ENCODE measurements at regions not wholly inside any gene's neighbourhood (a gene's known extent, or its start where the extent isn't known, plus 50 kb on each side); places are given as distances from the start of the nearest gene placed in this dataset.

GRCh38 chr5:5584751-5585150 lies 162.3 kb downstream of the ICE1 start:
- peak; percentile 62 for DNase-seq
- H3K27me3 ChIP-seq (ENCODE audit: insufficient read depth, low read depth, severe bottlenecking), result no peaks in the 10 kb centered on the region
- H3K4me3 ChIP-seq (ENCODE audit: low read depth, low read length), result no peak overlapping the region
- H3K36me3 ChIP-seq, result no peaks in the 10 kb centered on the region
- no peak for TF ChIP-seq CTCF (IDR thresholded peaks at IDR 0.05; ENCODE audit: low read depth, low read length)
- H3K27ac ChIP-seq, result peak overlapping the region; percentile 92
- peaks cover 5% of the 10 kb centered on the region for H3K9me3 ChIP-seq (ENCODE audit: severe bottlenecking)

- TF ChIP-seq CTCF (IDR thresholded peaks at IDR 0.05; ENCODE audit: low read depth, low read length), result no peak
- peak; percentile 79 for DNase-seq
- Histone ChIP-seq H3K27me3 (ENCODE audit: insufficient read depth, low read depth, severe bottlenecking) (no peaks in the 10 kb centered on the region), H3K36me3 (no peaks in the 10 kb centered on the region), H3K9me3 (ENCODE audit: severe bottlenecking) (peaks cover 5% of the 10 kb centered on the region), H3K27ac (peak overlapping the region; percentile 92), H3K4me3 (ENCODE audit: low read depth, low read length) (no peak overlapping the region)
Observed at GRCh38 chr5:5584236-5584745, 161.8 kb downstream of the ICE1 start.

- Histone ChIP-seq H3K27ac (peak overlapping the region; percentile 92), H3K36me3 (no peaks in the 10 kb centered on the region), H3K4me3 (ENCODE audit: low read depth, low read length) (no peak overlapping the region), H3K27me3 (ENCODE audit: insufficient read depth, low read depth, severe bottlenecking) (no peaks in the 10 kb centered on the region), H3K9me3 (ENCODE audit: severe bottlenecking) (peaks cover 5% of the 10 kb centered on the region)
- DNase-seq, result no peak
- TF ChIP-seq CTCF (IDR thresholded peaks at IDR 0.05; ENCODE audit: low read depth, low read length), result no peak
Observed at GRCh38 chr5:5583832-5584231, 161.4 kb downstream of the ICE1 start.

GRCh38 chr5:5583023-5583765 lies 160.7 kb downstream of the ICE1 start:
- no peak for DNase-seq
- no peak overlapping the region for H3K4me3 ChIP-seq (ENCODE audit: low read depth, low read length)
- TF ChIP-seq CTCF (IDR thresholded peaks at IDR 0.05; ENCODE audit: low read depth, low read length), result no peak
- H3K27me3 ChIP-seq (ENCODE audit: insufficient read depth, low read depth, severe bottlenecking), result no peaks in the 10 kb centered on the region
- no peaks in the 10 kb centered on the region for H3K36me3 ChIP-seq
- peaks cover 5% of the 10 kb centered on the region for H3K9me3 ChIP-seq (ENCODE audit: severe bottlenecking)
- H3K27ac ChIP-seq, result peak overlapping the region; percentile 92

- no peak for DNase-seq
- TF ChIP-seq CTCF (IDR thresholded peaks at IDR 0.05; ENCODE audit: low read depth, low read length), result no peak
- Histone ChIP-seq H3K27me3 (ENCODE audit: insufficient read depth, low read depth, severe bottlenecking) (no peaks in the 10 kb centered on the region), H3K27ac (no peak overlapping the region), H3K36me3 (no peaks in the 10 kb centered on the region), H3K9me3 (ENCODE audit: severe bottlenecking) (peaks cover 2% of the 10 kb centered on the region), H3K4me3 (ENCODE audit: low read depth, low read length) (no peak overlapping the region)
Observed at GRCh38 chr5:5581080-5581479, 158.6 kb downstream of the ICE1 start.

- Histone ChIP-seq H3K27me3 (ENCODE audit: insufficient read depth, low read depth, severe bottlenecking) (no peaks in the 10 kb centered on the region), H3K36me3 (no peaks in the 10 kb centered on the region), H3K9me3 (ENCODE audit: severe bottlenecking) (peaks cover 2% of the 10 kb centered on the region), H3K27ac (no peak overlapping the region), H3K4me3 (ENCODE audit: low read depth, low read length) (no peak overlapping the region)
- no peak for DNase-seq
- no peak for TF ChIP-seq CTCF (IDR thresholded peaks at IDR 0.05; ENCODE audit: low read depth, low read length)
Observed at GRCh38 chr5:5576744-5577143, 154.3 kb downstream of the ICE1 start.
